HL-60 (cell line): ENCODE measurements at regions not wholly inside any gene's neighbourhood (a gene's known extent, or its start where the extent isn't known, plus 50 kb on each side); places are given as distances from the start of the nearest gene placed in this dataset.

Experiments used
- DNase-seq, 2 experiments: peaks; one replicate each; pipeline ENCODE4 v3.0.0-alpha.2; 2010 to 2020; ENCODE audit warnings: low read depth in 1 of 2, low spot score in 1 of 2
- H3K27ac ChIP-seq: fragments of 250-450 bp; sonication (Bioruptor Pico); replicated peaks from 2 replicates; pipeline ENCODE4 v1.5.1; 2020; ENCODE audit warnings: mild to moderate bottlenecking, moderate library complexity
- H3K27me3 ChIP-seq: fragments of 250-450 bp; sonication (Bioruptor Pico); 2 replicates; pipeline ENCODE4 v1.5.1; 2021; ENCODE audit warnings: mild to moderate bottlenecking, moderate library complexity; ENCODE audit not compliant: insufficient read depth, poor library complexity, severe bottlenecking
- H3K4me3 ChIP-seq: replicated peaks from 2 replicates; pipeline ENCODE4 v1.5.1; 2011; ENCODE audit warnings: mild to moderate bottlenecking, control low read depth, low read length; ENCODE audit not compliant: insufficient read depth
- CTCF ChIP-seq: IDR thresholded peaks from one replicate; pipeline ENCODE4 v1.5.1; 2011; ENCODE audit warnings: low read length, control low read depth, inconsistent platforms; ENCODE audit not compliant: insufficient read depth
- GABPA ChIP-seq: IDR thresholded peaks from 2 replicates; pipeline ENCODE4 v1.6.1; 2012; ENCODE audit warnings: low read depth
- POLR2AphosphoS5 ChIP-seq: IDR thresholded peaks from 2 replicates; pipeline ENCODE4 v1.6.1; 2012; ENCODE audit warnings: low read depth
- REST ChIP-seq: IDR thresholded peaks from 2 replicates; pipeline ENCODE4 v1.6.1; 2012; ENCODE audit warnings: low read depth; ENCODE audit not compliant: insufficient replicate concordance
- SPI1 ChIP-seq: IDR thresholded peaks from 2 replicates; pipeline ENCODE4 v1.6.1; 2012; ENCODE audit warnings: low read depth, mild to moderate bottlenecking, borderline replicate concordance

DNA sequence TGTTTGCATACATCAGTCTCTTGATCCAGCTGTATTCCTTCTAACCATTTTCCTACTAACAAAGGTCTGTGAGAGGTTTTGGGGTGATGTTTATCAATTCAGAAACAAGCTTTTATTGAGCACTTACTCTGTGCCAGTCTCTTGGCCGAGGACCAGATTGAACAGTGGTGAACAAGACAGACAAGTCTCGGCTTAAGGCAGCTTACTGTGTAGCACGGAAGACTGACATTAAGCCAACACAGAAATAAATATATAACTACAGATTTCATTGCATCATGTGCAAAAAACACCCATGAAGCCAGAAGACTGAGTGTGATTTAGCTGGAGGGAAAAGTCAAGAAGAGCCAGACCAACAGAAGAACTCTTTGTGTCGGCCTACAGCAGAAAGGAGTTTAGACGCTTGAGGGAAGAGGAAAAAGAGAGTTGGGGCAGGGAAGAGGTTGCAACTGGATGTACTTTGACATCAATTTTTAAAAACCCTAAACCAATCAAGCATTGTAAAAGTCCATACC lies 549.6 kb upstream of the CITED2 start:
- no peak for DNase-seq
- TF ChIP-seq GABPA, result no peak
- no peaks in the 10 kb centered on the region for H3K27me3 ChIP-seq
- no peak overlapping the region for H3K4me3 ChIP-seq
- no peak overlapping the region for H3K27ac ChIP-seq

DNA sequence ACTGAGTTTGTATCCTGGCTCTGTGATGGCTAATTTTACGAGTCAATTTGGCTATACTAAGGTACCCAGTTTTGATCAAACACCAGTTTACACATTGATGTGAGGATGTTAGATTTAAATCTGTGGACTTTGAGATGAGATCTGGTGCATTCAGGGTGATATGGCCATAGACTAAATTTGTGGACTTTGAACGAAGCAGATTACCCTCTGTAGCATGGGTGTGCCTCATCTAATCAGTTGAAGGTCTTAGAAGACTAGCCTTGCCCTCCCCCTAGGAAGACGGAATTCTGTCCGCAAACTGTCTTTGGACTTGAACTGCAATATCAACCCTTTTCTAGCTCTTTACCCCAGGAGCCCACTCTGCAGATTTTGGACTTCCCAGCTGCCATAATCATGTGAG lies 547.8 kb upstream of the CITED2 start:
- H3K27me3 ChIP-seq, result no peaks in the 10 kb centered on the region
- DNase-seq, result no peak
- no peak overlapping the region for H3K27ac ChIP-seq
- H3K4me3 ChIP-seq, result no peak overlapping the region
- TF ChIP-seq CTCF (no peak), SPI1 (no peak), REST (no peak)

- Histone ChIP-seq H3K27ac (no peak overlapping the region), H3K27me3 (no peaks in the 10 kb centered on the region), H3K4me3 (no peak overlapping the region)
- TF ChIP-seq CTCF, result no peak
- no peak for TF ChIP-seq REST
- no peak for TF ChIP-seq POLR2AphosphoS5
- TF ChIP-seq SPI1, result no peak
- TF ChIP-seq GABPA, result no peak
- no peak for DNase-seq
These were observed 546.3 kb upstream of the CITED2 start for GRCh38 chr6:139920776-139921100.

DNA sequence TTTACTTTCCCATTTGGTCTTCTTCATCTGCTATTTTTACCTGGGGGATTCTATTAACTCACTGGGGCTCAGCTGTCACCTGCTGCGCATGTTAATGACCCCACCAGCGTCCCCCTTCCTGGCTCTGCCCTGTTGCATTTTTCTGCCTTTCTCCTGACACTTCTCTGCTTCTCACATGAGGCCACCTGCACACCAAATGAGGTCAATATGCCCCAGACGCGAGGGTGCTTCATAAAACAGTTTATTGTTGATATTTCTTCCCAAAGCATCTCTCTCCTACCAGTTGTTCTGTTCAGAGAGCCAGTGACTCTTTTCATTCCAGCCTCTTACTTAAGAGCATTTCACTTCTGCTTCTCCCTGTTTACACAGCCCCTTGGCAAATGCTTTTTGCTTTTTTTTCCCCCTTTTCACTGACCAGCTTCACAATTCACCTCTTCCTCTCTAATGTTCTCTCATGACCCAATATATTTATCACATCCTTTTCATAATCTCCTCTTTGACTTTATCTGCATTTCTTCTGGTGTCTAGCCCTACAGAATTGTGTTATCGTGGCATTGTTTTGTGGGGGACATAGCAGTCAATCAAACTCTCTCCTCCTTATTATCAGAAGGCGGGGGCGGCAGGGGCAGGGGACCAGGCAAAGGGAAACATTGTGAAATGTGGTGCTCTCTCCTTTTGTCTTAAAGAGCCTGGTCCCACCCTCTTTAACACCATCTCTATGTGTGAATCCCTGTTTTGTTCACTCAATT lies 545.8 kb upstream of the CITED2 start:
- TF ChIP-seq GABPA (no peak), SPI1 (peak; percentile 62; the same call in 1 of the 2 replicates)
- Histone ChIP-seq H3K27ac (peak overlapping the region; percentile 50), H3K4me3 (peak overlapping the region; percentile 17; the same call in 1 of the 2 replicates), H3K27me3 (no peaks in the 10 kb centered on the region)
- peak in 1 of 2 experiments; percentile 39 for DNase-seq
